ENCODE measurements at regions not wholly inside any gene's neighbourhood (a gene's known extent, or its start where the extent isn't known, plus 50 kb on each side); places are given as distances from the start of the nearest gene placed in this dataset.

DNA sequence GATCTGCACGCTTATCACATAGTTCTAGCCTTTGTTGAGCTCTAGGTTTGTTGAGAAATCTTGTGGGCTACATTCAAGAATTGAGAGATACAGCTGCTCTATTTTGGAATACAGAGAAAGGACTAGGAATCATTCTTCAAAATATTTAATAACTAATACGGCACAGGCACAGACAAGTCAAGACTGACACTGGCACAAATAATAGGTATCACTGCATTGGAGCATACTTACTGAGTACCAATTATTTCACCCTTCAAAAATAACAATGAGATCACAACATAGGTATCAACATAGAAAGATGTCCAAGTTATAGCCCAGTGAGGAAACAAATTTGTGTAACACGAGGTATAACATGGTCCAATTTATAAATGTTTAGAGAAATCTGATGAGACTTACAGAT, 133.7 kb upstream of the TSC22D2 start:
- Histone ChIP-seq H3K4me1 (ENCODE audit: control insufficient read depth in 1 of 2, insufficient read depth in 2 of 2, low read length in 2 of 2) (peaks cover 14 to 20% of the 10 kb centered on the region in 2 donors), H3K79me2 (ENCODE audit: insufficient read depth, low read length) (no peaks in the 10 kb centered on the region), H3K4me3 (replicated peaks in 1 of 3; ENCODE audit: low read depth in 2 of 3, low read length in 3 of 3) (no peak overlapping the region), H3K27ac (ENCODE audit: low read depth in 1 of 2, low read length in 2 of 2) (no peak overlapping the region), H3K9ac (ENCODE audit: insufficient read depth, low read length, poor library complexity, severe bottlenecking) (no peak overlapping the region), H3K9me3 (replicated peaks in 1 of 2; ENCODE audit: control insufficient read depth in 1 of 2, insufficient read depth in 1 of 2, low read length in 2 of 2) (no peaks in the 10 kb centered on the region), H4K20me1 (ENCODE audit: insufficient read depth, low read length) (no peaks in the 10 kb centered on the region), H3K36me3 (replicated peaks in 1 of 2; ENCODE audit: control insufficient read depth in 1 of 2, insufficient read depth in 2 of 2, low read length in 2 of 2) (no peaks in the 10 kb centered on the region), H2AFZ (ENCODE audit: insufficient read depth, low read depth, low read length, poor library complexity, severe bottlenecking) (no peak overlapping the region), H3K4me2 (replicated peaks; ENCODE audit: extremely low read depth, low read length, poor library complexity, severe bottlenecking) (no peak overlapping the region), H3K27me3 (ENCODE audit: control insufficient read depth in 2 of 2, insufficient read depth in 2 of 2, low read length in 2 of 2) (no peaks in the 10 kb centered on the region)
- peak overlapping the region in 1 of 7 donors; percentile 7 for H3K27ac Mint-ChIP-seq
- intact Hi-C loops (cut with micrococcal nuclease): no loop called here
- no peaks in the 10 kb centered on the region for H3K36me3 Mint-ChIP-seq
- no peak for TF ChIP-seq CTCF (IDR thresholded peaks at IDR 0.05)
- peaks cover 0 to 4% (median 0%) of the 10 kb centered on the region in 7 donors for H3K9me3 Mint-ChIP-seq
- no CpG with 5 or more reads among the region's 3 CpGs for WGBS (ENCODE audit: insufficient coverage)
- no peak overlapping the region for H3K4me3 Mint-ChIP-seq
- H3K27me3 Mint-ChIP-seq (ENCODE audit: low read depth in 3 of 3): no peaks in the 10 kb centered on the region
- H3K4me1 Mint-ChIP-seq: peaks cover 23% of the 10 kb centered on the region
- no peak for DNase-seq

GRCh38 chr3:150273396-150273795, 134.7 kb upstream of the TSC22D2 start:
- Histone ChIP-seq H3K4me1 (ENCODE audit: control insufficient read depth in 1 of 2, insufficient read depth in 2 of 2, low read length in 2 of 2) (peaks cover 14 to 20% of the 10 kb centered on the region in 2 donors), H3K9ac (ENCODE audit: insufficient read depth, low read length, poor library complexity, severe bottlenecking) (no peak overlapping the region), H3K79me2 (ENCODE audit: insufficient read depth, low read length) (no peaks in the 10 kb centered on the region), H3K27ac (ENCODE audit: low read depth in 1 of 2, low read length in 2 of 2) (peak overlapping the region in 1 of 2 donors; percentile 28), H2AFZ (ENCODE audit: insufficient read depth, low read depth, low read length, poor library complexity, severe bottlenecking) (no peak overlapping the region), H3K27me3 (ENCODE audit: control insufficient read depth in 2 of 2, insufficient read depth in 2 of 2, low read length in 2 of 2) (no peaks in the 10 kb centered on the region), H3K36me3 (replicated peaks in 1 of 2; ENCODE audit: control insufficient read depth in 1 of 2, insufficient read depth in 2 of 2, low read length in 2 of 2) (no peaks in the 10 kb centered on the region), H4K20me1 (ENCODE audit: insufficient read depth, low read length) (no peaks in the 10 kb centered on the region), H3K9me3 (replicated peaks in 1 of 2; ENCODE audit: control insufficient read depth in 1 of 2, insufficient read depth in 1 of 2, low read length in 2 of 2) (no peaks in the 10 kb centered on the region), H3K4me3 (replicated peaks in 1 of 3; ENCODE audit: low read depth in 2 of 3, low read length in 3 of 3) (no peak overlapping the region), H3K4me2 (replicated peaks; ENCODE audit: extremely low read depth, low read length, poor library complexity, severe bottlenecking) (no peak overlapping the region)
- no CpG with 5 or more reads among the region's 2 CpGs for WGBS (ENCODE audit: insufficient coverage)
- H3K36me3 Mint-ChIP-seq: no peaks in the 10 kb centered on the region
- peaks cover 23% of the 10 kb centered on the region for H3K4me1 Mint-ChIP-seq
- H3K9me3 Mint-ChIP-seq: peaks cover 0 to 4% (median 0%) of the 10 kb centered on the region in 7 donors
- H3K27me3 Mint-ChIP-seq (ENCODE audit: low read depth in 3 of 3): no peaks in the 10 kb centered on the region
- intact Hi-C loops (cut with micrococcal nuclease): no loop called here
- peak; percentile 43 to 62 (median 50) for DNase-seq
- peak overlapping the region; percentile 0 to 83 (median 42) for H3K27ac Mint-ChIP-seq
- TF ChIP-seq CTCF (IDR thresholded peaks at IDR 0.05): no peak
- H3K4me3 Mint-ChIP-seq: peak overlapping the region in 1 of 2 donors; percentile 54

Measured in CD14-positive monocyte (primary cell).